ENCODE measurements at regions not wholly inside any gene's neighbourhood (a gene's known extent, or its start where the extent isn't known, plus 50 kb on each side); places are given as distances from the start of the nearest gene placed in this dataset.
"Not testable (repeated sequence)": the region's sequence is repeated elsewhere in the genome, so short reads cannot be mapped to it uniquely, and the experiment has no call there.

- Histone ChIP-seq H3K4me1 (ENCODE audit: control insufficient read depth, low read depth, low read length) (no peaks in the 10 kb centered on the region), H3K4me3 (ENCODE audit: low read length) (no peak overlapping the region), H3K27me3 (ENCODE audit: control insufficient read depth, insufficient read depth, low read length) (no peaks in the 10 kb centered on the region), H3K9me3 (ENCODE audit: control insufficient read depth, low read depth, low read length) (peaks cover 24% of the 10 kb centered on the region), H3K27ac (ENCODE audit: low read length) (no peak overlapping the region), H3K9ac (ENCODE audit: low read length) (no peak overlapping the region), H3K36me3 (ENCODE audit: control insufficient read depth, low read depth, low read length) (no peaks in the 10 kb centered on the region)
Measured at GRCh38 chr1:143643148-143643885, 328.5 kb downstream of the FAM72C start.

- H3K27ac ChIP-seq (ENCODE audit: low read length): no peak overlapping the region
- no peak overlapping the region for H3K9ac ChIP-seq (ENCODE audit: low read length)
- H3K36me3 ChIP-seq (ENCODE audit: control insufficient read depth, low read depth, low read length): no peaks in the 10 kb centered on the region
- H3K4me3 ChIP-seq (ENCODE audit: low read length): no peak overlapping the region
- H3K27me3 ChIP-seq (ENCODE audit: control insufficient read depth, insufficient read depth, low read length): no peaks in the 10 kb centered on the region
- peaks cover 73% of the 10 kb centered on the region for H3K9me3 ChIP-seq (ENCODE audit: control insufficient read depth, low read depth, low read length)
- no peaks in the 10 kb centered on the region for H3K4me1 ChIP-seq (ENCODE audit: control insufficient read depth, low read depth, low read length)
Measured at GRCh38 chr1:143625886-143626285, 345.9 kb downstream of the FAM72C start.

GRCh38 chr1:143619851-143620250, 351.9 kb downstream of the FAM72C start:
- H3K27ac ChIP-seq (ENCODE audit: low read length): no peak overlapping the region
- H3K36me3 ChIP-seq (ENCODE audit: control insufficient read depth, low read depth, low read length): no peaks in the 10 kb centered on the region
- H3K4me1 ChIP-seq (ENCODE audit: control insufficient read depth, low read depth, low read length): no peaks in the 10 kb centered on the region
- H3K9me3 ChIP-seq (ENCODE audit: control insufficient read depth, low read depth, low read length): peaks cover 51% of the 10 kb centered on the region
- H3K4me3 ChIP-seq (ENCODE audit: low read length): no peak overlapping the region
- H3K27me3 ChIP-seq (ENCODE audit: control insufficient read depth, insufficient read depth, low read length): no peaks in the 10 kb centered on the region
- H3K9ac ChIP-seq (ENCODE audit: low read length): no peak overlapping the region

GRCh38 chr1:143611159-143611558, 360.6 kb downstream of the FAM72C start:
- no peak overlapping the region for H3K27ac ChIP-seq (ENCODE audit: low read length)
- H3K9me3 ChIP-seq (ENCODE audit: control insufficient read depth, low read depth, low read length): peaks cover 66% of the 10 kb centered on the region
- no peak overlapping the region for H3K4me3 ChIP-seq (ENCODE audit: low read length)
- no peaks in the 10 kb centered on the region for H3K4me1 ChIP-seq (ENCODE audit: control insufficient read depth, low read depth, low read length)
- H3K9ac ChIP-seq (ENCODE audit: low read length): no peak overlapping the region
- no peaks in the 10 kb centered on the region for H3K36me3 ChIP-seq (ENCODE audit: control insufficient read depth, low read depth, low read length)
- H3K27me3 ChIP-seq (ENCODE audit: control insufficient read depth, insufficient read depth, low read length): no peaks in the 10 kb centered on the region

GRCh38 chr1:143610196-143610595, 361.6 kb downstream of the FAM72C start:
- Histone ChIP-seq H3K4me1 (ENCODE audit: control insufficient read depth, low read depth, low read length) (no peaks in the 10 kb centered on the region), H3K36me3 (ENCODE audit: control insufficient read depth, low read depth, low read length) (no peaks in the 10 kb centered on the region), H3K27ac (ENCODE audit: low read length) (no peak overlapping the region), H3K4me3 (ENCODE audit: low read length) (no peak overlapping the region), H3K27me3 (ENCODE audit: control insufficient read depth, insufficient read depth, low read length) (no peaks in the 10 kb centered on the region), H3K9me3 (ENCODE audit: control insufficient read depth, low read depth, low read length) (peaks cover 63% of the 10 kb centered on the region), H3K9ac (ENCODE audit: low read length) (no peak overlapping the region)

- no peaks in the 10 kb centered on the region for H3K36me3 ChIP-seq (ENCODE audit: control insufficient read depth, low read depth, low read length)
- H3K4me1 ChIP-seq (ENCODE audit: control insufficient read depth, low read depth, low read length): no peaks in the 10 kb centered on the region
- no peak overlapping the region for H3K4me3 ChIP-seq (ENCODE audit: low read length)
- H3K27ac ChIP-seq (ENCODE audit: low read length): no peak overlapping the region
- H3K27me3 ChIP-seq (ENCODE audit: control insufficient read depth, insufficient read depth, low read length): no peaks in the 10 kb centered on the region
- H3K9me3 ChIP-seq (ENCODE audit: control insufficient read depth, low read depth, low read length): peaks cover 61% of the 10 kb centered on the region
- H3K9ac ChIP-seq (ENCODE audit: low read length): no peak overlapping the region
Measured at GRCh38 chr1:143604887-143605286, 366.9 kb downstream of the FAM72C start.

- Histone ChIP-seq H3K9ac (ENCODE audit: low read length) (no peak overlapping the region), H3K36me3 (ENCODE audit: control insufficient read depth, low read depth, low read length) (no peaks in the 10 kb centered on the region), H3K27ac (ENCODE audit: low read length) (no peak overlapping the region), H3K4me3 (ENCODE audit: low read length) (no peak overlapping the region), H3K27me3 (ENCODE audit: control insufficient read depth, insufficient read depth, low read length) (no peaks in the 10 kb centered on the region), H3K4me1 (ENCODE audit: control insufficient read depth, low read depth, low read length) (no peaks in the 10 kb centered on the region), H3K9me3 (ENCODE audit: control insufficient read depth, low read depth, low read length) (peaks cover 58% of the 10 kb centered on the region)
Measured at GRCh38 chr1:143584508-143584907, 387.3 kb downstream of the FAM72C start.

GRCh38 chr1:143574891-143575520, 396.8 kb downstream of the FAM72C start:
- Histone ChIP-seq H3K27ac (ENCODE audit: low read length) (no peak overlapping the region), H3K4me1 (ENCODE audit: control insufficient read depth, low read depth, low read length) (no peaks in the 10 kb centered on the region), H3K4me3 (ENCODE audit: low read length) (no peak overlapping the region), H3K9me3 (ENCODE audit: control insufficient read depth, low read depth, low read length) (peaks cover 43% of the 10 kb centered on the region), H3K27me3 (ENCODE audit: control insufficient read depth, insufficient read depth, low read length) (no peaks in the 10 kb centered on the region), H3K36me3 (ENCODE audit: control insufficient read depth, low read depth, low read length) (no peaks in the 10 kb centered on the region), H3K9ac (ENCODE audit: low read length) (no peak overlapping the region)

- not testable (repeated sequence) for H3K36me3 ChIP-seq (ENCODE audit: control insufficient read depth, low read depth, low read length); H3K9ac ChIP-seq (ENCODE audit: low read length); H3K27ac ChIP-seq (ENCODE audit: low read length); H3K4me1 ChIP-seq (ENCODE audit: control insufficient read depth, low read depth, low read length); H3K4me3 ChIP-seq (ENCODE audit: low read length); H3K27me3 ChIP-seq (ENCODE audit: control insufficient read depth, insufficient read depth, low read length)
- peaks cover 56% of the 10 kb centered on the region for H3K9me3 ChIP-seq (ENCODE audit: control insufficient read depth, low read depth, low read length)
Measured at GRCh38 chr1:143572661-143573060, 399.1 kb downstream of the FAM72C start.

- not testable (repeated sequence) for H3K4me1 ChIP-seq (ENCODE audit: control insufficient read depth, low read depth, low read length); H3K9ac ChIP-seq (ENCODE audit: low read length); H3K4me3 ChIP-seq (ENCODE audit: low read length)
Measured at GRCh38 chr1:143563761-143564160, 408.0 kb downstream of the FAM72C start.

GRCh38 chr1:143553627-143554026, 418.2 kb downstream of the FAM72C start:
- Histone ChIP-seq H3K9me3 (ENCODE audit: control insufficient read depth, low read depth, low read length) (peaks cover 59% of the 10 kb centered on the region), H3K27ac (ENCODE audit: low read length) (no peak overlapping the region), H3K27me3 (ENCODE audit: control insufficient read depth, insufficient read depth, low read length) (no peaks in the 10 kb centered on the region), H3K9ac (ENCODE audit: low read length) (no peak overlapping the region), H3K4me1 (ENCODE audit: control insufficient read depth, low read depth, low read length) (no peaks in the 10 kb centered on the region), H3K36me3 (ENCODE audit: control insufficient read depth, low read depth, low read length) (no peaks in the 10 kb centered on the region), H3K4me3 (ENCODE audit: low read length) (no peak overlapping the region)

More at GRCh38 chr1:143563761-143564160, 408.0 kb downstream of the FAM72C start:
- peaks cover 22% of the 10 kb centered on the region for H3K9me3 ChIP-seq (ENCODE audit: control insufficient read depth, low read depth, low read length)
- H3K27me3 ChIP-seq (ENCODE audit: control insufficient read depth, insufficient read depth, low read length); H3K36me3 ChIP-seq (ENCODE audit: control insufficient read depth, low read depth, low read length); H3K27ac ChIP-seq (ENCODE audit: low read length): not testable (repeated sequence)

- H3K9ac ChIP-seq (ENCODE audit: low read length); H3K27ac ChIP-seq (ENCODE audit: low read length); H3K4me1 ChIP-seq (ENCODE audit: control insufficient read depth, low read depth, low read length); H3K4me3 ChIP-seq (ENCODE audit: low read length); H3K9me3 ChIP-seq (ENCODE audit: control insufficient read depth, low read depth, low read length); H3K27me3 ChIP-seq (ENCODE audit: control insufficient read depth, insufficient read depth, low read length); H3K36me3 ChIP-seq (ENCODE audit: control insufficient read depth, low read depth, low read length): not testable (repeated sequence)
Measured at GRCh38 chr1:143504703-143505102, 467.1 kb downstream of the FAM72C start.

Measured in iPS-18a (cell line).